ENCODE measurements at regions not wholly inside any gene's neighbourhood (a gene's known extent, or its start where the extent isn't known, plus 50 kb on each side); places are given as distances from the start of the nearest gene placed in this dataset.

DNA sequence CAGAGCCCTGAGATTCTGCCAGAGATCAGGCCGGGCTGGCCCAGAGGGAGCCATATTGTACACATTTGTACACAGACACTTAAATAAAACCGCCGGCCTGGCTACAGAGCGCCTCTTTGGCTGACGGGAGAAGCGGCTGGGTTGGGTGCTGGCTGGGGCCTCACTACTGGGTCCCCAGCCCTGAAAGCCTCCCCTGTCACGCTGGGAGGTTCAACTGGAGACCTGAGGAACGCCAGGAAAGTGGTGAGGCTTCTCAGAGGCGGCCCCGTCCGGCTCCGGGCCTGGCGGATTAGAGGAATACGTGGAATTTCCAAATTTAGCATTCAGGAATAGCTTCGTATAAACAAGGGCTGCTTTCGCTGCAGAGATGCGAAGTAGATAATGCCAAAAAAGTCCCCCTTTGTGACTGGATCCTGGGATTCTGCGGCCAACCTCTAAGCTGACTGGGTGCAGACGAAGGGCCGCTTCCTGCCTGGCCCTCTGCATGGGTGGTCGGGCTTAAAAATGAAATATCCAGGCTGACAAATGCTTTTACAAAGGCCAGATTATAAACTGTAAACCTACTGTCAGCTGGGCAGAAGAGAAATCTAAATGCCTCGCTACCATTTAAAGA is 252.4 kb downstream of the IRF8 start:
- TF ChIP-seq NFIC (IDR thresholded peaks at IDR 0.05), result no peak
- TF ChIP-seq RAD21 (IDR thresholded peaks at IDR 0.05; ENCODE audit: low read depth), result no peak
- TF ChIP-seq ZBTB7A (IDR thresholded peaks at IDR 0.05; ENCODE audit: low read depth), result no peak
- no peak for TF ChIP-seq TCF12 (IDR thresholded peaks at IDR 0.05; ENCODE audit: low read depth)
- TF ChIP-seq, protein P1, sequence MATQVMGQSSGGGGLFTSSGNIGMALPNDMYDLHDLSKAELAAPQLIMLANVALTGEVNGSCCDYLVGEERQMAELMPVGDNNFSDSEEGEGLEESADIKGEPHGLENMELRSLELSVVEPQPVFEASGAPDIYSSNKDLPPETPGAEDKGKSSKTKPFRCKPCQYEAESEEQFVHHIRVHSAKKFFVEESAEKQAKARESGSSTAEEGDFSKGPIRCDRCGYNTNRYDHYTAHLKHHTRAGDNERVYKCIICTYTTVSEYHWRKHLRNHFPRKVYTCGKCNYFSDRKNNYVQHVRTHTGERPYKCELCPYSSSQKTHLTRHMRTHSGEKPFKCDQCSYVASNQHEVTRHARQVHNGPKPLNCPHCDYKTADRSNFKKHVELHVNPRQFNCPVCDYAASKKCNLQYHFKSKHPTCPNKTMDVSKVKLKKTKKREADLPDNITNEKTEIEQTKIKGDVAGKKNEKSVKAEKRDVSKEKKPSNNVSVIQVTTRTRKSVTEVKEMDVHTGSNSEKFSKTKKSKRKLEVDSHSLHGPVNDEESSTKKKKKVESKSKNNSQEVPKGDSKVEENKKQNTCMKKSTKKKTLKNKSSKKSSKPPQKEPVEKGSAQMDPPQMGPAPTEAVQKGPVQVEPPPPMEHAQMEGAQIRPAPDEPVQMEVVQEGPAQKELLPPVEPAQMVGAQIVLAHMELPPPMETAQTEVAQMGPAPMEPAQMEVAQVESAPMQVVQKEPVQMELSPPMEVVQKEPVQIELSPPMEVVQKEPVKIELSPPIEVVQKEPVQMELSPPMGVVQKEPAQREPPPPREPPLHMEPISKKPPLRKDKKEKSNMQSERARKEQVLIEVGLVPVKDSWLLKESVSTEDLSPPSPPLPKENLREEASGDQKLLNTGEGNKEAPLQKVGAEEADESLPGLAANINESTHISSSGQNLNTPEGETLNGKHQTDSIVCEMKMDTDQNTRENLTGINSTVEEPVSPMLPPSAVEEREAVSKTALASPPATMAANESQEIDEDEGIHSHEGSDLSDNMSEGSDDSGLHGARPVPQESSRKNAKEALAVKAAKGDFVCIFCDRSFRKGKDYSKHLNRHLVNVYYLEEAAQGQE (IDR thresholded peaks at IDR 0.05; ENCODE audit: low read depth), result no peak
- no peak for TF ChIP-seq TEAD4 (IDR thresholded peaks at IDR 0.05)
- no peak for TF ChIP-seq TAF1 (IDR thresholded peaks at IDR 0.05; ENCODE audit: low read depth)
- no peak for TF ChIP-seq YY1 (IDR thresholded peaks at IDR 0.05; ENCODE audit: low read depth)
- TF ChIP-seq, protein P2, sequence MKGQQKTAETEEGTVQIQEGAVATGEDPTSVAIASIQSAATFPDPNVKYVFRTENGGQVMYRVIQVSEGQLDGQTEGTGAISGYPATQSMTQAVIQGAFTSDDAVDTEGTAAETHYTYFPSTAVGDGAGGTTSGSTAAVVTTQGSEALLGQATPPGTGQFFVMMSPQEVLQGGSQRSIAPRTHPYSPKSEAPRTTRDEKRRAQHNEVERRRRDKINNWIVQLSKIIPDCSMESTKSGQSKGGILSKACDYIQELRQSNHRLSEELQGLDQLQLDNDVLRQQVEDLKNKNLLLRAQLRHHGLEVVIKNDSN (IDR thresholded peaks at IDR 0.05), result no peak
- TF ChIP-seq, protein P3, sequence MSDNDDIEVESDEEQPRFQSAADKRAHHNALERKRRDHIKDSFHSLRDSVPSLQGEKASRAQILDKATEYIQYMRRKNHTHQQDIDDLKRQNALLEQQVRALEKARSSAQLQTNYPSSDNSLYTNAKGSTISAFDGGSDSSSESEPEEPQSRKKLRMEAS (IDR thresholded peaks at IDR 0.05), result no peak
- TF ChIP-seq FOXM1 (IDR thresholded peaks at IDR 0.05; ENCODE audit: borderline replicate concordance, low read depth), result no peak
- no peak for TF ChIP-seq EP300 (IDR thresholded peaks at IDR 0.05; ENCODE audit: borderline replicate concordance)
- no peak for TF ChIP-seq CEBPB (IDR thresholded peaks at IDR 0.05)

DNA sequence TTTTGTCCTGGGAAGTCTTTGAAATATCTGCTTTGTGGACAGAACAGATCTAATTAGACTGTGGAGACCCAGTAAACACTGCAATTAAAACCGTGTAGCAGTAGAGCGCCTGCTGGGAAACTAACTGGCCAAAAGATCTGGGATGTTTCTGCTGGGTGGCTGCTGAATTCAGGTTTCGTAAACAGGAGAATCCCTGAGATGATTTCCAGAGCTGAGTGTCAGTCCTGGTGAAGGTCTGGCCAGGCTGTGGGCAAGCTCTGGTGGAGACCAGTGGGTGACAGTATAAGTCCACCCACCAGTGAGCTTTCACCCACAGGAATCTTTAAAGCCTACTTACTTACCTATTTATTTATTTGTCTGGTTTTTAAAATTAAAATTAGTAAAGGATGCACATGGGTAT is 257.2 kb downstream of the IRF8 start:
- TF ChIP-seq, protein P2 (IDR thresholded peaks at IDR 0.05), result no peak
- TF ChIP-seq EGR1 (IDR thresholded peaks at IDR 0.05) (no peak), CREB1 (IDR thresholded peaks at IDR 0.05; ENCODE audit: low read depth) (no peak), EP300 (IDR thresholded peaks at IDR 0.05; ENCODE audit: borderline replicate concordance) (no peak), RAD21 (IDR thresholded peaks at IDR 0.05; ENCODE audit: low read depth) (no peak), FOXM1 (IDR thresholded peaks at IDR 0.05; ENCODE audit: borderline replicate concordance, low read depth) (no peak), NFIC (IDR thresholded peaks at IDR 0.05) (no peak)
- TF ChIP-seq, protein P3 (IDR thresholded peaks at IDR 0.05), result no peak
- TF ChIP-seq, protein P1 (IDR thresholded peaks at IDR 0.05; ENCODE audit: low read depth), result no peak

DNA sequence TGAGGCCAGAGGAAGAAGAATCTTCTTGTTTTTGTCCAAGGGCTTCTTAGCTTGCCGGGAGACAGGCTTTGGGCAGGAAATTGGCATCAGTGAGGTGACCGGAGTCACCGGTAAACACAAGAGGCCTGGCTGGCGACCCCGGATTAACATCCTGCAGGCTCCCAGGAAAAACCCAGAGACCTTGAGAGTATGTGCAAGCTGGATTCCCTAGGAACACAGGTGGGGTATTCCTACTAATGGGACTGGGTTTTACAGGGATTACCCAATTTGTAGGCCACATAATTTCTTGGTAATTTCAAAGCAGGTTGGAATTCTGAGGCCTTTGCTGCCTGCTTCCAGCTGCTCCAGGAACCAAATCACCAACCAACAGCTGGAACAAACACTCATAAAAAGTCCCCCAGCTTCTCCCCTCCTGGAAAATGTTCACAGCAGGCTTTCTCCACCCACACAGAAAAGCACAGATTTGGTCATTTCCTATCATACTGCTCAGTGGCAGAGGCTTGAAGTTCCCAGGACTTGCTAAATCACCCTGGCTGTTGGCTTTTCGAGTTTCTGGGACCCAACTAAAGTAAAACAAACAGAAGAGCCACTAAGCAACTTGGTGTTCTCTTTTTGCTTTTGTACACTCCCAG is 258.8 kb downstream of the IRF8 start:
- TF ChIP-seq TCF12 (IDR thresholded peaks at IDR 0.05; ENCODE audit: low read depth) (no peak), NFIC (IDR thresholded peaks at IDR 0.05) (no peak), EGR1 (IDR thresholded peaks at IDR 0.05) (no peak), FOXM1 (IDR thresholded peaks at IDR 0.05; ENCODE audit: borderline replicate concordance, low read depth) (no peak), CREB1 (IDR thresholded peaks at IDR 0.05; ENCODE audit: low read depth) (no peak), ZBTB7A (IDR thresholded peaks at IDR 0.05; ENCODE audit: low read depth) (no peak), CEBPB (IDR thresholded peaks at IDR 0.05) (no peak), TAF1 (IDR thresholded peaks at IDR 0.05; ENCODE audit: low read depth) (no peak), YY1 (IDR thresholded peaks at IDR 0.05; ENCODE audit: low read depth) (no peak), EP300 (IDR thresholded peaks at IDR 0.05; ENCODE audit: borderline replicate concordance) (no peak), TEAD4 (IDR thresholded peaks at IDR 0.05) (no peak), RAD21 (IDR thresholded peaks at IDR 0.05; ENCODE audit: low read depth) (no peak)
- TF ChIP-seq, protein P2 (IDR thresholded peaks at IDR 0.05), result no peak
- TF ChIP-seq, protein P3 (IDR thresholded peaks at IDR 0.05), result no peak
- TF ChIP-seq, protein P1 (IDR thresholded peaks at IDR 0.05; ENCODE audit: low read depth), result no peak

All from Ishikawa (cell line).